ENCODE measurements at regions not wholly inside any gene's neighbourhood (a gene's known extent, or its start where the extent isn't known, plus 50 kb on each side); places are given as distances from the start of the nearest gene placed in this dataset.

GRCh38 chr7:69109246-69109645, 489.0 kb upstream of the AUTS2 start:
- no peak for TF ChIP-seq ZNF416 (tag by site-specific recombination; IDR thresholded peaks at IDR 0.05)
- no peak for TF ChIP-seq ZBTB8A (tag by site-specific recombination; IDR thresholded peaks at IDR 0.05)
- TF ChIP-seq ZNF169 (tag by site-specific recombination; IDR thresholded peaks at IDR 0.05) = no peak
- TF ChIP-seq, protein P1, sequence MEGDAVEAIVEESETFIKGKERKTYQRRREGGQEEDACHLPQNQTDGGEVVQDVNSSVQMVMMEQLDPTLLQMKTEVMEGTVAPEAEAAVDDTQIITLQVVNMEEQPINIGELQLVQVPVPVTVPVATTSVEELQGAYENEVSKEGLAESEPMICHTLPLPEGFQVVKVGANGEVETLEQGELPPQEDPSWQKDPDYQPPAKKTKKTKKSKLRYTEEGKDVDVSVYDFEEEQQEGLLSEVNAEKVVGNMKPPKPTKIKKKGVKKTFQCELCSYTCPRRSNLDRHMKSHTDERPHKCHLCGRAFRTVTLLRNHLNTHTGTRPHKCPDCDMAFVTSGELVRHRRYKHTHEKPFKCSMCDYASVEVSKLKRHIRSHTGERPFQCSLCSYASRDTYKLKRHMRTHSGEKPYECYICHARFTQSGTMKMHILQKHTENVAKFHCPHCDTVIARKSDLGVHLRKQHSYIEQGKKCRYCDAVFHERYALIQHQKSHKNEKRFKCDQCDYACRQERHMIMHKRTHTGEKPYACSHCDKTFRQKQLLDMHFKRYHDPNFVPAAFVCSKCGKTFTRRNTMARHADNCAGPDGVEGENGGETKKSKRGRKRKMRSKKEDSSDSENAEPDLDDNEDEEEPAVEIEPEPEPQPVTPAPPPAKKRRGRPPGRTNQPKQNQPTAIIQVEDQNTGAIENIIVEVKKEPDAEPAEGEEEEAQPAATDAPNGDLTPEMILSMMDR (tag by site-specific recombination; IDR thresholded peaks at IDR 0.05) = no peak
- no peak for TF ChIP-seq ZNF26 (tag by site-specific recombination; IDR thresholded peaks at IDR 0.05)
- no peak for TF ChIP-seq ZNF777 (tag by site-specific recombination; IDR thresholded peaks at IDR 0.05; ENCODE audit: borderline replicate concordance)
- TF ChIP-seq, protein P2, sequence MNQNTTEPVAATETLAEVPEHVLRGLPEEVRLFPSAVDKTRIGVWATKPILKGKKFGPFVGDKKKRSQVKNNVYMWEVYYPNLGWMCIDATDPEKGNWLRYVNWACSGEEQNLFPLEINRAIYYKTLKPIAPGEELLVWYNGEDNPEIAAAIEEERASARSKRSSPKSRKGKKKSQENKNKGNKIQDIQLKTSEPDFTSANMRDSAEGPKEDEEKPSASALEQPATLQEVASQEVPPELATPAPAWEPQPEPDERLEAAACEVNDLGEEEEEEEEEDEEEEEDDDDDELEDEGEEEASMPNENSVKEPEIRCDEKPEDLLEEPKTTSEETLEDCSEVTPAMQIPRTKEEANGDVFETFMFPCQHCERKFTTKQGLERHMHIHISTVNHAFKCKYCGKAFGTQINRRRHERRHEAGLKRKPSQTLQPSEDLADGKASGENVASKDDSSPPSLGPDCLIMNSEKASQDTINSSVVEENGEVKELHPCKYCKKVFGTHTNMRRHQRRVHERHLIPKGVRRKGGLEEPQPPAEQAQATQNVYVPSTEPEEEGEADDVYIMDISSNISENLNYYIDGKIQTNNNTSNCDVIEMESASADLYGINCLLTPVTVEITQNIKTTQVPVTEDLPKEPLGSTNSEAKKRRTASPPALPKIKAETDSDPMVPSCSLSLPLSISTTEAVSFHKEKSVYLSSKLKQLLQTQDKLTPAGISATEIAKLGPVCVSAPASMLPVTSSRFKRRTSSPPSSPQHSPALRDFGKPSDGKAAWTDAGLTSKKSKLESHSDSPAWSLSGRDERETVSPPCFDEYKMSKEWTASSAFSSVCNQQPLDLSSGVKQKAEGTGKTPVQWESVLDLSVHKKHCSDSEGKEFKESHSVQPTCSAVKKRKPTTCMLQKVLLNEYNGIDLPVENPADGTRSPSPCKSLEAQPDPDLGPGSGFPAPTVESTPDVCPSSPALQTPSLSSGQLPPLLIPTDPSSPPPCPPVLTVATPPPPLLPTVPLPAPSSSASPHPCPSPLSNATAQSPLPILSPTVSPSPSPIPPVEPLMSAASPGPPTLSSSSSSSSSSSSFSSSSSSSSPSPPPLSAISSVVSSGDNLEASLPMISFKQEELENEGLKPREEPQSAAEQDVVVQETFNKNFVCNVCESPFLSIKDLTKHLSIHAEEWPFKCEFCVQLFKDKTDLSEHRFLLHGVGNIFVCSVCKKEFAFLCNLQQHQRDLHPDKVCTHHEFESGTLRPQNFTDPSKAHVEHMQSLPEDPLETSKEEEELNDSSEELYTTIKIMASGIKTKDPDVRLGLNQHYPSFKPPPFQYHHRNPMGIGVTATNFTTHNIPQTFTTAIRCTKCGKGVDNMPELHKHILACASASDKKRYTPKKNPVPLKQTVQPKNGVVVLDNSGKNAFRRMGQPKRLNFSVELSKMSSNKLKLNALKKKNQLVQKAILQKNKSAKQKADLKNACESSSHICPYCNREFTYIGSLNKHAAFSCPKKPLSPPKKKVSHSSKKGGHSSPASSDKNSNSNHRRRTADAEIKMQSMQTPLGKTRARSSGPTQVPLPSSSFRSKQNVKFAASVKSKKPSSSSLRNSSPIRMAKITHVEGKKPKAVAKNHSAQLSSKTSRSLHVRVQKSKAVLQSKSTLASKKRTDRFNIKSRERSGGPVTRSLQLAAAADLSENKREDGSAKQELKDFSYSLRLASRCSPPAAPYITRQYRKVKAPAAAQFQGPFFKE (tag by site-specific recombination; IDR thresholded peaks at IDR 0.05; ENCODE audit: borderline replicate concordance) = no peak
- TF ChIP-seq ZNF76 (tag by site-specific recombination; IDR thresholded peaks at IDR 0.05; ENCODE audit: borderline replicate concordance, low read depth) = no peak
- TF ChIP-seq ZNF350 (tag by site-specific recombination; IDR thresholded peaks at IDR 0.05) = no peak
- no peak for TF ChIP-seq ZNF433 (tag by site-specific recombination; IDR thresholded peaks at IDR 0.05; ENCODE audit: low read depth)
- TF ChIP-seq, protein P3, sequence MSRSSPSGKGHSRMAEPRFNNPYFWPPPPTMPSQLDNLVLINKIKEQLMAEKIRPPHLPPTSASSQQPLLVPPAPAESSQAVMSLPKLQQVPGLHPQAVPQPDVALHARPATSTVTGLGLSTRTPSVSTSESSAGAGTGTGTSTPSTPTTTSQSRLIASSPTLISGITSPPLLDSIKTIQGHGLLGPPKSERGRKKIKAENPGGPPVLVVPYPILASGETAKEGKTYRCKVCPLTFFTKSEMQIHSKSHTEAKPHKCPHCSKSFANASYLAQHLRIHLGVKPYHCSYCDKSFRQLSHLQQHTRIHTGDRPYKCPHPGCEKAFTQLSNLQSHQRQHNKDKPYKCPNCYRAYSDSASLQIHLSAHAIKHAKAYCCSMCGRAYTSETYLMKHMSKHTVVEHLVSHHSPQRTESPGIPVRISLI (tag by site-specific recombination; IDR thresholded peaks at IDR 0.05) = no peak
- TF ChIP-seq ZFP3 (tag by site-specific recombination; IDR thresholded peaks at IDR 0.05; ENCODE audit: low read depth) = no peak
- no peak for TF ChIP-seq ZNF776 (tag by site-specific recombination; IDR thresholded peaks at IDR 0.05; ENCODE audit: borderline replicate concordance)
- TF ChIP-seq, protein P4, sequence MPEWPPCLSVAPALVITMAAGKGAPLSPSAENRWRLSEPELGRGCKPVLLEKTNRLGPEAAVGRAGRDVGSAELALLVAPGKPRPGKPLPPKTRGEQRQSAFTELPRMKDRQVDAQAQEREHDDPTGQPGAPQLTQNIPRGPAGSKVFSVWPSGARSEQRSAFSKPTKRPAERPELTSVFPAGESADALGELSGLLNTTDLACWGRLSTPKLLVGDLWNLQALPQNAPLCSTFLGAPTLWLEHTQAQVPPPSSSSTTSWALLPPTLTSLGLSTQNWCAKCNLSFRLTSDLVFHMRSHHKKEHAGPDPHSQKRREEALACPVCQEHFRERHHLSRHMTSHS (tag by site-specific recombination; IDR thresholded peaks at IDR 0.05) = no peak
- no peak for TF ChIP-seq PRDM10 (tag by site-specific recombination; IDR thresholded peaks at IDR 0.05)
- no peak for TF ChIP-seq SP3 (tag by site-specific recombination; IDR thresholded peaks at IDR 0.05)
- no peak for TF ChIP-seq ZNF211 (tag by site-specific recombination; IDR thresholded peaks at IDR 0.05; ENCODE audit: low read depth)
- no peak for TF ChIP-seq ZNF311 (tag by site-specific recombination; IDR thresholded peaks at IDR 0.05; ENCODE audit: borderline replicate concordance)
- TF ChIP-seq, protein P5, sequence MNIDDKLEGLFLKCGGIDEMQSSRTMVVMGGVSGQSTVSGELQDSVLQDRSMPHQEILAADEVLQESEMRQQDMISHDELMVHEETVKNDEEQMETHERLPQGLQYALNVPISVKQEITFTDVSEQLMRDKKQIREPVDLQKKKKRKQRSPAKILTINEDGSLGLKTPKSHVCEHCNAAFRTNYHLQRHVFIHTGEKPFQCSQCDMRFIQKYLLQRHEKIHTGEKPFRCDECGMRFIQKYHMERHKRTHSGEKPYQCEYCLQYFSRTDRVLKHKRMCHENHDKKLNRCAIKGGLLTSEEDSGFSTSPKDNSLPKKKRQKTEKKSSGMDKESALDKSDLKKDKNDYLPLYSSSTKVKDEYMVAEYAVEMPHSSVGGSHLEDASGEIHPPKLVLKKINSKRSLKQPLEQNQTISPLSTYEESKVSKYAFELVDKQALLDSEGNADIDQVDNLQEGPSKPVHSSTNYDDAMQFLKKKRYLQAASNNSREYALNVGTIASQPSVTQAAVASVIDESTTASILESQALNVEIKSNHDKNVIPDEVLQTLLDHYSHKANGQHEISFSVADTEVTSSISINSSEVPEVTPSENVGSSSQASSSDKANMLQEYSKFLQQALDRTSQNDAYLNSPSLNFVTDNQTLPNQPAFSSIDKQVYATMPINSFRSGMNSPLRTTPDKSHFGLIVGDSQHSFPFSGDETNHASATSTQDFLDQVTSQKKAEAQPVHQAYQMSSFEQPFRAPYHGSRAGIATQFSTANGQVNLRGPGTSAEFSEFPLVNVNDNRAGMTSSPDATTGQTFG (tag by site-specific recombination; IDR thresholded peaks at IDR 0.05; ENCODE audit: borderline replicate concordance) = no peak
- no peak overlapping the region for H3K4me3 ChIP-seq (ENCODE audit: low read depth, low read length)
- no peaks in the 10 kb centered on the region for H3K4me1 ChIP-seq (ENCODE audit: control insufficient read depth, insufficient read depth, low read length)
- ChIA-PET POLR2A (no interaction called here), CTCF (no interaction called here)
- no peaks in the 10 kb centered on the region for H3K9me3 ChIP-seq (ENCODE audit: control insufficient read depth, insufficient read depth, low read depth, low read length)
- H3K36me3 ChIP-seq (ENCODE audit: control insufficient read depth in 2 of 2, insufficient read depth in 1 of 2, low read length in 2 of 2) = no peaks in the 10 kb centered on the region
- H3K27ac ChIP-seq (ENCODE audit: extremely low read depth, low read depth, low read length) = no peak overlapping the region

Measured in HEK293 (cell line).